DMS79 treated with DMSO at 0.1 percent for 48 hours (cell line): ENCODE measurements at regions not wholly inside any gene's neighbourhood (a gene's known extent, or its start where the extent isn't known, plus 50 kb on each side); places are given as distances from the start of the nearest gene placed in this dataset.
"Not testable (repeated sequence)": the region's sequence is repeated elsewhere in the genome, so short reads cannot be mapped to it uniquely, and the experiment has no call there.

Experiments
- DNase-seq: peaks from one replicate; lab custom pipeline; 2025; lab: John Stamatoyannopoulos, UW

DNA sequence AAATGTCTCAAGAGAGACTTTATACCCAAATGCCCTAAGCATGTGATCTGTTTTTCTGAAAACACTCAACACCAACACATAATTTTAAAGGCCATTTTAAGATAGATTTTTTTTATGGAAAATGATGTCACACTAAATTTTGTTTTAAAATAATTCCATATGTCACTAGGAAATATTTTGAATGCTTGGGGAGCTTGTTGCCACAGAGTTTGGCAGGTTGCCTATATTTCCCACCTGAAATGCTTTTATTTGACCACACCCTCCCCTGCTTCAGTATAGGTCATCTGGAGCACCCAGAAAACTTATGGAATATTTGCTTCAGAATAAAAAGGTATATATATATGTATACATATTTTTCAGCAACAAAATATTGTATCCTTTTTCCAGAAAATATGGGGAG lies 180.0 kb upstream of the ANK3 start:
- no peak for DNase-seq

- no peak for DNase-seq
Observed at GRCh38 chr10:60566096-60566495, 176.4 kb upstream of the ANK3 start.

- DNase-seq, result no peak
Observed at GRCh38 chr10:60565492-60565891, 175.8 kb upstream of the ANK3 start.

- DNase-seq, result no peak
Observed at GRCh38 chr10:60564475-60564874, 174.8 kb upstream of the ANK3 start.

DNA sequence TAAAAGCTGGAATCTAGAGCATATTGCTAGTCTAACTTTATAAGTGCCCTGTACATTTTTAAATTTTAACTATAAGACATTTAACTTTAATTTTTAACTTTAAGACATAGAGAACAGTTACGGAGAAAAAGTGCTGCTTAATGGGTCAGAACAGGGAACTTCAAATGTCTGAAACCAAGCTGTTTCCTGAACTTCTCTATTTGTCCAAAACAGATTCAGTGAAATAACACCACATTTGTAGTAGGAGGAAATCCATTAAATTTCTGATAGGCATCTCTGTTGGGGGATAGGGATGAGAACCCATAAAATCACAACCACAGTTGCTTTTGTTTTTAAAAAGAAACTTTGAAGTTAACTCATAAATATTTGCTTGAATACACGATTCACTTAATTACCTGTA lies 170.8 kb upstream of the ANK3 start:
- no peak for DNase-seq

- DNase-seq, result no peak
Observed at GRCh38 chr10:60555700-60556099, 166.0 kb upstream of the ANK3 start.

DNA sequence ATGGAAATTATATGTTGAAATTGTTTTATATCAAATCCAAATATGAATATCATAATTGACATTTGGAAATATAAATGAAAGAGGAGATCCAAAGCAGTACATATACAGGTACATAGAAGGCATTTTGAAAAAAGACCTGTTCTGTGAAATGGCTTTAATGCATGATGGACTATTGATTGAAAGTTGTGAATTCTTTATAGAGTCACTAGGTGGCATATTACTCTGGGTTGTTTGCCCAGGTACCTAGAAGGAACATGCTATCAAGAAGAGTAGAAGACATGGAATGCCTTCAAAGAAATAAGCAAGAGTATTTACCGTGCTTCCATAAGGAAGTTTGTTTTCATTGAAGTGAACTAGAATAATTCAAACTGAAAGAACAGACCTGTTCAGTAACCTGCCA lies 160.0 kb upstream of the ANK3 start:
- no peak for DNase-seq

GRCh38 chr10:60542657-60543056 lies 153.0 kb upstream of the ANK3 start:
- no peak for DNase-seq

DNA sequence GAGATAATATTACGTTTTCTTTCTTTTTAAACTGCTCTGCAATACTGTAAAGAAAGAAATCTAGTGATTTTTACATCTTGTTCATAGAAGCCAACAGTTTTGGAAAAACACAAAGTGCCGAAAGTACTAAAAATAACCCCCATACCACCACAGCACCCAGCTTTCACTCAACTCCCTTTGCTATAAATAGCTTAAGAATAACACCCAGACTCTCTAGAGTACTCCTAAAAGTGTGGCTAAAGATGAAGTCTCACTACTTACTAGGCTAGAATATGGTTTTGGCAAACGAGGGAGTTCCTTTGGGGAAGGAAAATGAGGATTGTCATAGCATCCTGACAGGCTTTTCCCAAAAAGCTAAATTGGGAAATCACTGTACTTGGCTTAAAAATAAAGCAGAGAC lies 151.8 kb upstream of the ANK3 start:
- no peak for DNase-seq

DNA sequence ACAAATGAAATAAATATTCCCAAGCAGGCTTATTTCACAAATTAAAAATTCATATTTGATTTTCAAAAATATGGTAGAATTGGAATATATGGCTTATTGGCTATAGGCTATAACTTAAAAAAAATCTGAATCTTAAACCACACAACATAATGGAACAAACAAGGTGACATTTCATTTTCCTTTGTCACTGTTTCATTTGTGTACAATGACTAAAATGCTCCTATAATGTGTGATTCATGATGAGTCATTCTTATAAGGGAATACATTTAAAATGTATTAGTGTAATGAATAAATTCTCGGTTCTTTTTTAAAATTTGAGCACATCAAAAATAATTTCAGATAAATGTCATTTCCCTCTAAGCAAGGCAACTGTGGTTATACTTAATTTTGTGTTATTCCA lies 148.0 kb upstream of the ANK3 start:
- no peak for DNase-seq

DNA sequence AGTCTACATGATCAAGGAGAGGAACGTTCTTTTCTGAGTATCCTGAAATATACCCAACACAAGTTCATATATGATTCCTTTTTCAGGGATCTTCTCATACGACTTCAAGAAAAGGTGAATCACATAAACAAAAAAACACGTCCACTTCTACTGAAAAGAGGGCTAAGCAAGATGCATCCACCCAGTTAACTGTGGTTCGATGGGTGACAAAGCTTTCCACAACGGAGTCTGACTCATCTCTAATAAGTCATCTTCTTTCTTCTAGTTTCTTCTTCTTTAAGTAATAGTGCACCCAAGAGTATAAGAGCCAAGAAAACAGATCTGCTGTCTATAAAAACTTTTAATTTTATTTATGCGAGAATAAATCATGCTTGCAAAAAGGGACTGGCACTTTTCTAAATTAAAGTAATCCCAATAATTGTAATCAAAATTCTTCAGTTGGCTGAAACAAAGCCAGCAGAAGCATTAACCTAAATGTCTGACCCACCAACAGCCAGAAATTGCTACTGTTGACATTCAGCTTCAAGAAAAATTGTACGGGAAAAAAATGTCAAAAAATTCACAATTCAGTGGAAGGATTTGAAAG lies 146.9 kb upstream of the ANK3 start:
- DNase-seq, result no peak

- no peak for DNase-seq
Observed at GRCh38 chr10:60535427-60535826, 145.8 kb upstream of the ANK3 start.

DNA sequence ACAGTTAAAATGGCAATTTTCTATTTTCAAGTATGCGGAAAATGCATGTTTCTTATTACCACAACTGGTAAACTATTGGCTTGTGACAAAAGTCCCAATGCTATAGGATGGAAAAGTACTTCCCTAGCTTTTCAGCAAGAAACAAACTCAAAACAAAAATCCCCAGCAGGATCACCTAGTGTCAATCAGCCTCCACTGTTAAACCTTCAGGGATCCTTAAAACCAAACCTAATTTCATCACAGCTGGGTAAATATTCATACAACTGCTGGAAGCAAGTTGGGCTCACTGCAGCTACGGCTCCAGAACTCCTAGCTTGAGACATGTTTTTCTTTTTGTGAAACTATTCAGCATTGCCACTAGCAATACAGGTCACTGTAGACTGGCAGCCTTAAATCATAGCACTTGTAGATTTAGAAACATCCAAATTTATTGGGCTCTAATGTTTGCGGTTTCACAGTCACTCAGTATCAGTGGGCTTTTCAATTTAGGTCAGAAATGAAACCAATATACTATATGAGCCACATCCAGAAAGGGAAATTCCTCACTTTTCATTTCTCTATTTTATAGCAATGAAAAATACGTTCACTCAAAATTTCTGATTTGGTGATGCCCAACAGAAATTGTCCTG lies 145.2 kb upstream of the ANK3 start:
- DNase-seq, result no peak

GRCh38 chr10:60532696-60533468 lies 143.2 kb upstream of the ANK3 start:
- DNase-seq, result no peak

- no peak for DNase-seq
Observed at GRCh38 chr10:60531006-60531405, 141.3 kb upstream of the ANK3 start.

GRCh38 chr10:60527676-60528075 lies 138.0 kb upstream of the ANK3 start:
- DNase-seq, result no peak

- no peak for DNase-seq
Observed at GRCh38 chr10:60525716-60526585, 136.3 kb upstream of the ANK3 start.

DNA sequence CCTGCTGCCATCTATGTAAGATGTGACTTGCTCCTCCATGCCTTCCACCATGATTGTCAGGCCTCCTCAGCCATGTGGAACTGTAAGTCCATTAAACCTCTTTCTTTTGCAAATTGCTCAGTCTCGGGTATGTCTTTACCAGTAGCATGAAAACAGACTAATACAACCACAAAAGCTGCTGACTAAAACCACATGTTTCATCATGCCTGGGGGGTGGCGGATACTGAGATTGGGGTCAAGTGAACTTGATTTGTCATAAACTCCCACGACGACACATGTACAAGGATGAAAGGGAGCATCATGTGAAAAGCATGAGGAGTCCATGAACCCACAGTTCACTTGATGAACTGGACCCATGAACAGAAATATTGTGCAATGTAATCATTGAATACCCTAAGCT lies 134.9 kb upstream of the ANK3 start:
- no peak for DNase-seq

- not testable (repeated sequence) for DNase-seq
Observed at GRCh38 chr10:60523371-60523770, 133.7 kb upstream of the ANK3 start.

GRCh38 chr10:60522617-60523016 lies 132.9 kb upstream of the ANK3 start:
- no peak for DNase-seq

- no peak for DNase-seq
Observed at GRCh38 chr10:60521974-60522405, 132.3 kb upstream of the ANK3 start.

DNA sequence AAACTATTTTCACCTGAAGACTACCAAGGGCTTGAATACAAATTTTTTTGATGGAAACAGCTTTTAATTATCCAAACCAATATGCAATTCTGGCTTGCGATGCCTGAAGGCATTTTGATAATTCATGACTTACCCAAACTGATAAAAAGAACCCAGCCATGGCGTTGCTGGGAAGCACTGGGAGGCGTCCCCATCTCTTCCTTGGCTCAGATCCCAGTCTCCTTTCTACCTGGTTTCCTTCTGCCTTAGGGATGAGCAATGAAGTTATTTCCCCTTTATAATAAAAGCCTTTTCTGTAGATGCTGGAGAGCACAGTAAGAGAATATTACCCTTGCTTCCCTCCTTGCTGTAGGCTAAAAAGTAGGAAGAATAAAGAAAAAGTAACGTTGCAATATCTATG lies 129.1 kb upstream of the ANK3 start:
- DNase-seq, result no peak

GRCh38 chr10:60517805-60518204 lies 128.1 kb upstream of the ANK3 start:
- no peak for DNase-seq
